22Rv1 (cell line): ENCODE measurements at regions not wholly inside any gene's neighbourhood (a gene's known extent, or its start where the extent isn't known, plus 50 kb on each side); places are given as distances from the start of the nearest gene placed in this dataset.

Experiments used
- H3K27ac ChIP-seq: fragments of 450-650 bp; 2 replicates; pipeline ENCODE4 v1.5.1; 2017
- CTCF ChIP-seq: fragments of 450-650 bp; IDR thresholded peaks from 2 replicates; pipeline ENCODE4 v1.5.1; 2017; ENCODE audit warnings: mild to moderate bottlenecking
- ZFX ChIP-seq: fragments of 450-650 bp; IDR thresholded peaks from 2 replicates; pipeline ENCODE4 v1.6.1; 2017; ENCODE audit warnings: antibody characterized with exemption, borderline replicate concordance

GRCh38 chr9:1916655-1917054 lies 98.5 kb upstream of the SMARCA2 start:
- H3K27ac ChIP-seq = no peak overlapping the region
- TF ChIP-seq ZFX (no peak), CTCF (no peak)

- H3K27ac ChIP-seq = no peak overlapping the region
- TF ChIP-seq ZFX (no peak), CTCF (no peak)
These were observed 97.7 kb upstream of the SMARCA2 start for GRCh38 chr9:1917396-1917935.

GRCh38 chr9:1918108-1918507 lies 97.0 kb upstream of the SMARCA2 start:
- TF ChIP-seq ZFX (no peak), CTCF (no peak)
- no peak overlapping the region for H3K27ac ChIP-seq

GRCh38 chr9:1918622-1919021 lies 96.5 kb upstream of the SMARCA2 start:
- no peak for TF ChIP-seq ZFX
- TF ChIP-seq CTCF = no peak
- H3K27ac ChIP-seq = no peak overlapping the region

GRCh38 chr9:1919229-1919628 lies 95.9 kb upstream of the SMARCA2 start:
- no peak overlapping the region for H3K27ac ChIP-seq
- TF ChIP-seq ZFX (no peak), CTCF (no peak)

GRCh38 chr9:1920386-1920785 lies 94.8 kb upstream of the SMARCA2 start:
- no peak overlapping the region for H3K27ac ChIP-seq
- TF ChIP-seq ZFX (no peak), CTCF (no peak)

GRCh38 chr9:1922026-1922425 lies 93.1 kb upstream of the SMARCA2 start:
- H3K27ac ChIP-seq = no peak overlapping the region
- TF ChIP-seq CTCF = no peak
- TF ChIP-seq ZFX = no peak
